ENCODE measurements at regions not wholly inside any gene's neighbourhood (a gene's known extent, or its start where the extent isn't known, plus 50 kb on each side); places are given as distances from the start of the nearest gene placed in this dataset.

GRCh38 chr3:76438971-76439370, 600.9 kb upstream of the ROBO2 start:
- H3K36me3 Mint-ChIP-seq (ENCODE audit: unreplicated experiment), result no peaks in the 10 kb centered on the region
- H3K4me3 Mint-ChIP-seq (ENCODE audit: unreplicated experiment), result no peak overlapping the region
- no peaks in the 10 kb centered on the region for H3K27me3 Mint-ChIP-seq (ENCODE audit: unreplicated experiment)
- peak overlapping the region; percentile 1 for H3K27ac Mint-ChIP-seq (ENCODE audit: unreplicated experiment)
- peaks cover 6% of the 10 kb centered on the region for H3K9me3 Mint-ChIP-seq (ENCODE audit: unreplicated experiment)
- no peak for TF ChIP-seq CTCF (IDR thresholded peaks at IDR 0.05)
- DNase-seq (ENCODE audit: extremely low spot score, unreplicated experiment), result no peak
- peaks cover 17% of the 10 kb centered on the region for H3K4me1 Mint-ChIP-seq (ENCODE audit: unreplicated experiment)

DNA sequence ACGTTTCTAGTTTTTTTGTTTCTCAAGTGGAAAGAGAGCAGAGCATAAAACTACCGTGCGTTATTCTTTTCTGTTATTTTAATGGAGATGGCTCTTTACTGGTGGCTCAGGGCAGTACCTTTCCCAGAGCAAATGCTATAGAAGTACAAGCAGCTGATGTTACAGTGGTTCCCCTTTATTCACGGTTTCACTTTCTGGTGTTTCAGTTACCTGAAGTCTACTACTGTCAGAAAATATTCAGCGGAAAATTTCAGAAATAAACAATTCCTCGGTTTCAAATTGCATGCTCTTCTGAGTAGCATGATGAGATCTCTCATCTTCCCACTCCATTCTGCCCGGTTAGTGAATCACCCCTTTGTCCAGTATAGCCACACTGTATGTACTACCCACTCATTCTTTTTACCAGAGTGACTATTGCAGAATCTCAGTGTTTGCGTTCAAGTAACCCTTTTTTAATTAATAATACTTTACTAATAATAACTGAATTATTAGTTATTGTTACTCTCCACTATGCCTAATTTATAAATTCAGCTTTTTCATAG, 597.5 kb upstream of the ROBO2 start:
- Mint-ChIP-seq H3K27ac (ENCODE audit: unreplicated experiment) (no peak overlapping the region), H3K4me1 (ENCODE audit: unreplicated experiment) (peaks cover 7% of the 10 kb centered on the region), H3K4me3 (ENCODE audit: unreplicated experiment) (no peak overlapping the region), H3K9me3 (ENCODE audit: unreplicated experiment) (peaks cover 5% of the 10 kb centered on the region), H3K36me3 (ENCODE audit: unreplicated experiment) (no peaks in the 10 kb centered on the region), H3K27me3 (ENCODE audit: unreplicated experiment) (no peaks in the 10 kb centered on the region)
- no peak for DNase-seq (ENCODE audit: extremely low spot score, unreplicated experiment)
- TF ChIP-seq CTCF (IDR thresholded peaks at IDR 0.05), result no peak

DNA sequence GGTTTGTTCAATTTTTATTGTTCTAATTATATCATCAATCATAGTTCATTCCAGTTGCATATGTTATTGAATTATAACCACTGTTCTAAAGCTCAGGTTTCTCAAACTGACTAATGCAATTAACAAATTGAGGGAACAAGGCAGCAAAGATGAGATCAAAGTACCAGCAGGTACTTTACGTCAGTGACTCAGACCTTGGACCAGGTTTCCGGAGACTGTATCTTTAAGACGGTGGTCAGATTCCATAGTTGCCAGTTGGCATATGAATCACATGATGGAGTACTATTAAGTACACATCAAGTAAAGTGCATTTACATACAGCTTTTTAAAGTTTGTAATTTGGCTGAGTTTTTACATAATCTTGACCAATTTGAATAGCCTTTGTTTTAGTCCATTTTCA, 583.6 kb upstream of the ROBO2 start:
- H3K4me1 Mint-ChIP-seq (ENCODE audit: unreplicated experiment), result no peaks in the 10 kb centered on the region
- peaks cover 3% of the 10 kb centered on the region for H3K9me3 Mint-ChIP-seq (ENCODE audit: unreplicated experiment)
- TF ChIP-seq CTCF (IDR thresholded peaks at IDR 0.05), result no peak
- DNase-seq (ENCODE audit: extremely low spot score, unreplicated experiment), result no peak
- H3K27me3 Mint-ChIP-seq (ENCODE audit: unreplicated experiment), result no peaks in the 10 kb centered on the region
- H3K27ac Mint-ChIP-seq (ENCODE audit: unreplicated experiment), result no peak overlapping the region
- H3K4me3 Mint-ChIP-seq (ENCODE audit: unreplicated experiment), result no peak overlapping the region
- H3K36me3 Mint-ChIP-seq (ENCODE audit: unreplicated experiment), result no peaks in the 10 kb centered on the region

- Mint-ChIP-seq H3K36me3 (ENCODE audit: unreplicated experiment) (no peaks in the 10 kb centered on the region), H3K27me3 (ENCODE audit: unreplicated experiment) (no peaks in the 10 kb centered on the region), H3K27ac (ENCODE audit: unreplicated experiment) (no peak overlapping the region), H3K4me3 (ENCODE audit: unreplicated experiment) (no peak overlapping the region), H3K9me3 (ENCODE audit: unreplicated experiment) (peaks cover under 1% of the 10 kb centered on the region), H3K4me1 (ENCODE audit: unreplicated experiment) (no peaks in the 10 kb centered on the region)
- no peak for DNase-seq (ENCODE audit: extremely low spot score, unreplicated experiment)
- no peak for TF ChIP-seq CTCF (IDR thresholded peaks at IDR 0.05)
These were observed 576.4 kb upstream of the ROBO2 start for GRCh38 chr3:76463501-76463900.

DNA sequence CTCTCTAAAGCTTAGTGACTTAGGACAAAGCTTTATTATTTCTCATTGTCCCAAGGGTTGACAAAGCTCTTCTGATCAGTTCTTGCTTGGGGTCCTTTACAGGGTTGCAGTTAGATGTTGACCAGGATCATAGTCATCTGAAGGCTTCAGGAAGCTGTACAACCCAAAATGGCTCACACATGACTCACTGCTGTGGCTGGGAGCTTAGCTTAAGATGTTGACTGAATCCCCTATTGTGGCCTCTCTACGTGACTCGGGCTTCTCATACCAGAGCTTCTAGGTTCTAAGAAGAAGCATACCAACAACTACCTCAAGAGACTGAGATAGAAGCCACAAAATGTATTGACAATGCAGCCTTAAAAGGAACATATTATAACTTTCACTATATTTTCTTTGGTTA, 569.6 kb upstream of the ROBO2 start:
- Mint-ChIP-seq H3K27me3 (ENCODE audit: unreplicated experiment) (no peaks in the 10 kb centered on the region), H3K4me1 (ENCODE audit: unreplicated experiment) (no peaks in the 10 kb centered on the region), H3K4me3 (ENCODE audit: unreplicated experiment) (no peak overlapping the region), H3K36me3 (ENCODE audit: unreplicated experiment) (no peaks in the 10 kb centered on the region), H3K27ac (ENCODE audit: unreplicated experiment) (no peak overlapping the region), H3K9me3 (ENCODE audit: unreplicated experiment) (peaks cover 15% of the 10 kb centered on the region)
- no peak for TF ChIP-seq CTCF (IDR thresholded peaks at IDR 0.05)
- DNase-seq (ENCODE audit: extremely low spot score, unreplicated experiment), result no peak

All from osteocyte (in vitro differentiated cells).